ENCODE measurements at regions not wholly inside any gene's neighbourhood (a gene's known extent, or its start where the extent isn't known, plus 50 kb on each side); places are given as distances from the start of the nearest gene placed in this dataset.
"Not testable (repeated sequence)": the region's sequence is repeated elsewhere in the genome, so short reads cannot be mapped to it uniquely, and the experiment has no call there.

GRCh38 chr10:9470581-9470980 lies 1416.1 kb downstream of the GATA3 start:
- no peak for DNase-seq

GRCh38 chr10:9501944-9502343 lies 1447.5 kb downstream of the GATA3 start:
- no peak for DNase-seq

- no peak for DNase-seq
Observed at GRCh38 chr10:9504227-9504626, 1449.7 kb downstream of the GATA3 start.

- DNase-seq = no peak
Observed at GRCh38 chr10:9505546-9505945, 1451.1 kb downstream of the GATA3 start.

GRCh38 chr10:9508606-9509005 lies 1454.1 kb downstream of the GATA3 start:
- no peak for DNase-seq

- DNase-seq = no peak
Observed at GRCh38 chr10:9510626-9511025, 1456.1 kb downstream of the GATA3 start.

- no peak for DNase-seq
Observed at GRCh38 chr10:9515922-9516321, 1461.4 kb downstream of the GATA3 start.

GRCh38 chr10:9535744-9536143 lies 1481.3 kb downstream of the GATA3 start:
- DNase-seq = no peak

- DNase-seq = no peak
Observed at GRCh38 chr10:9545073-9545472, 1472.6 kb upstream of the CELF2 start.

GRCh38 chr10:9547936-9548904 lies 1469.5 kb upstream of the CELF2 start:
- DNase-seq = no peak

- no peak for DNase-seq
Observed at GRCh38 chr10:9550810-9551209, 1466.9 kb upstream of the CELF2 start.

GRCh38 chr10:9554321-9554720 lies 1463.4 kb upstream of the CELF2 start:
- no peak for DNase-seq

- no peak for DNase-seq
Observed at GRCh38 chr10:9560976-9561375, 1456.7 kb upstream of the CELF2 start.

- no peak for DNase-seq
Observed at GRCh38 chr10:9561821-9562505, 1455.7 kb upstream of the CELF2 start.

- DNase-seq = no peak
Observed at GRCh38 chr10:9577746-9578145, 1439.9 kb upstream of the CELF2 start.

- no peak for DNase-seq
Observed at GRCh38 chr10:9579110-9579705, 1438.5 kb upstream of the CELF2 start.

- DNase-seq = not testable (repeated sequence)
Observed at GRCh38 chr10:9582803-9583202, 1434.9 kb upstream of the CELF2 start.

- DNase-seq = no peak
Observed at GRCh38 chr10:9596368-9596920, 1421.2 kb upstream of the CELF2 start.

GRCh38 chr10:9602998-9603397 lies 1414.7 kb upstream of the CELF2 start:
- DNase-seq = no peak

GRCh38 chr10:9603972-9604371 lies 1413.7 kb upstream of the CELF2 start:
- no peak for DNase-seq

- DNase-seq = no peak
Observed at GRCh38 chr10:9605231-9605630, 1412.4 kb upstream of the CELF2 start.

GRCh38 chr10:9608602-9609001 lies 1409.1 kb upstream of the CELF2 start:
- no peak for DNase-seq

GRCh38 chr10:9613338-9614075 lies 1404.2 kb upstream of the CELF2 start:
- DNase-seq = no peak
